NCI-H1105 (cell line): ENCODE measurements at regions not wholly inside any gene's neighbourhood (a gene's known extent, or its start where the extent isn't known, plus 50 kb on each side); places are given as distances from the start of the nearest gene placed in this dataset.
A peak's percentile ranks its signal among the peaks of the same experiment; 100 is the strongest.
"Not testable (repeated sequence)": the region's sequence is repeated elsewhere in the genome, so short reads cannot be mapped to it uniquely, and the experiment has no call there.

Source experiments
- DNase-seq: peaks from one replicate; lab custom pipeline; 2025; lab: John Stamatoyannopoulos, UW

DNA sequence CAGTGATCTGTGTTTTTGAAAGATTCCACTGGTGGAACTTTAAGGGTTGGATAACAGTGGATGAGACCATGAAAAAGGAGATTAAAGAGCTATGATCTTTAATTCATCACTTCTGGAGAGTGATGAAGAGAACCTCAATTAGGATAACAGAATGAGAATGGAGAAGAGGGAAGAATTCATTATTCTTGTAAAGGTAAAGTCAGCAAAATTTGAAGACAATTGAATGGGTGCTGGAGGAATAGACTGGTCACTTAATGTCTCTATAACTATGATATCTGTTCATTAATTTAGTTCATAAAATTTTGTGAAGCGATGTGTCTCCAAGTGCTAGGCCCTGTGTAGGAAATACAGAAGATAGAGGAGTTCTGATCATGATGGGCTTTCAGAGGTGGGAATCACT lies 1013.2 kb upstream of the FANCL start:
- no peak for DNase-seq

DNA sequence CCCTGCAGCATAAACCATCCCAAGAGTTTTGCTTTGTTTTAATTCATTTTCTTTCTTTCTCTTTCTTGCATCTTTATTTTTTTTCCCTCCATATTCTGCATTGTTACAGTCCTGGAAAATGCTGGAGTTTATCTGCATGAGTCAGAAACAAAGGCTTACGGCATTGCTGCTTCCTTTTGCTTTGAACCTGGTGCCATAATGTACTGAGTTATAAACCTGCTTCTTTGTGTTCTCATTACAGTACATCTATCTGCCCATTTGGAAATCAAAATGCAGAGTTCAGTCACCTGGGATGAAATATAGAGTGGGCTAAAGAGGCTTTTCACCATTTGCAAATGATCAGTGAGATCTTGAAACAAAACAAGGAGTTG lies 1009.2 kb upstream of the FANCL start:
- DNase-seq = no peak

DNA sequence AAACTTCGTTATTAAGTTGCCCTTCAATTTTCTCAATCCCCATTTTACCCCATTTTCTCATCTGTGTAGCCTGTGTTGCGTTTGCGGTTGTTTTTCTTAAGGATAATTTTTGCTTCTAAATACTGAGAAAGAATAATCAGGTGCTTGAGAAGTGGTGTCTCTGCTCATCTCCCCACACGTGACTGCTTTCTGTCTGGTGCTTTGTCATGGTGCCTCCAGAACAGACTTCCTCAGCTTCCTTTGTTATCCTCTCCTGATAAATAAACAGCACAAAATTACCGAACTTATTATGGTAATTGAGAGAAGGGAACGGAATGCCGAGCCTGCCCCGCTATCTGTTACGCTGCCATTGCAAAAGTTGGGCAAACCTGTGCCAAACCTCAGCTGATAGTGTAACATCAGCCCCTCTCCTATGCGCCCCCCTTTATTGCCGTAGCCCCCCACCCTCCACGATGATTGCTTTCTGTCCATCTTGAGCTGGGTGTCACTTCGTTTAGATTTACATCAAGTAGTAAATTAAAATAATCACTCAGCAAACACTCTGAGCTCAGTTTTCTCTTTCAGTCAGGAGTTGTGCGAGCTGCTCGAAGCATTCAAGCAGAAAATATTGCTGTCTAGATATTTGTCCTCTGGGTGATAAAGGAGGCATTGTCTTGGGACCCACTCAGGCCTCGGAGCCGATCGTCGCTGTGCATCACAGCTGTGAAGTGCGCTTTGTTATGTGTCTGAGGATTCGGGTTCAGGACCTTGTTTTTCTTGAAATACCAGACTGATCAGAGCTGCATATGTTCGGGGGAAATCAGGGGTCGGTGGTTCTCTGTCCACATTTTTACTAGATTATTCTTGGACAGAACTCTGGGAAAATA lies 1008.5 kb upstream of the FANCL start:
- DNase-seq = peak; percentile 45

DNA sequence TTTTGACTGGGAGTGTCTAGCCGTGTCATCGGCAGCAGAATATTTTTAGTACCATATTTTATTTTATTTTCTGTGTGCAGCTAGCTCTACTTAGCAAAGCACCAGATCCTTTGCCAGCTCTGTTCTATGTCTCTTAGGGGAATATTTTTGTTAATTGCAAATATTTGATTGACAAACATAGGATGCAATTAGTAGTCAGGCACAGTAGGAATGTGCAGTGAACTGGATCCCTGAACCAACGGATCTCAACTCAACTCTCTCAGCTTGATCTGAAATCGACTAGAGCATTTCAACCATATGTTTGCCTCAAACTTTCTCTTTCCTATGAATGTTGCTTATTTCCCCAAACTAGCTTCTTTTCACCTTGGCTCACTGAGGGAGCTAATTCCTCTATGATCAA lies 998.0 kb upstream of the FANCL start:
- DNase-seq = no peak

DNA sequence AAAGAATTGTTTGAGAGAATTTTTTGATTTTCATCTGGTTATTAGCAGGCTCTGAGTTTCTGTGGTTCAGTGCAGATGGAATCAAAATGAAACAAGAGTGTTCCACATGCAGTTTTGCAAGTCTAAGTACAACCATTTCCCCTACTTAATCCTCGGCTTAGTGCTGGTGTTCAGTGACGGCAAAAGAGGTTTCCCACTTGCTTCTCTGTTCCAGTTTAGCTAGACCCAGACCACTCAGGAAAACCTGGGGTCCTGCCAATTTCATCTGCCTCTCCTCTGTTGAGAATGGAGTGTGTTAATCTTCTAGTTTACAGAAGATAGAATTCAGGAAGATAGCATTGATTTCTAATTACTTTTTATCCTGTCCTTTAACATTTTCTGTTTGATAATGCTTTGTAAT lies 996.2 kb upstream of the FANCL start:
- DNase-seq = no peak

DNA sequence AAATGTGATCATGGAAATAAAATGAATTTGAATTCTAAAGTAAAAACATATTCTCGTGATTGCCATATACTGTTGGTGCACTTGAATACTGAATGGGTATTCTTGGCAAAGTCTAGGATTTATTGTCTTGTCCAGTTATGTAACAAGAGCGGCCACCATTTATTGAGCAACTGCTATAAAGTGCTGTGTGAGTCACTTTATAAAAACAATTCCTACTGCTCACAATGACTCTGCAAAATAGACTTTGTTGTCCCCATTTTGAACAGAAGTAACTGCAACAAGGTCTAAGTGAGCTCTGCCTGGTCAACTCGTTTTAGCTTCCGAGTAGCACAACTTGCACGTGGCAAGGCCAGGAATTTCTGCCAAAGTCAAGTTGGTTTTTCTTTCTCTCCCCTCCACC lies 995.6 kb upstream of the FANCL start:
- no peak for DNase-seq

DNA sequence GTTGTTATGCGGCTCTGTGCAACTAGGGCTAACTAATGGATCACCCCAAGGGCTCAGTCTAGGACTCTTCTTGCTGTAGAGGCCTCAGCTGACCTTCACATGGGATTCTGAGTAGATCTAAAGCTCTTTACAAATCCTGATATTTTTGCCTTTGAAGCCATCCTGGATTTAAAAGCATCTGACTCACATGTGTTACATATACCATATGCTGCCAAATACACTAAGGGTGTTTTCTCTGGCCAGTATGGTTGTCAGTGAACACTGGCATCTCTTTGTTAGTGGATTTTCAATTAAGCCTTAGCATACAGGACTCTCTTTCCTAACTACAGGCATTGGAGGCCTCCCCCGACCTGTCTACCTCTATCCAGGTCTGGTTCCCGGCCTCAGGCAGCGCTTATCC lies 992.8 kb upstream of the FANCL start:
- DNase-seq = no peak

DNA sequence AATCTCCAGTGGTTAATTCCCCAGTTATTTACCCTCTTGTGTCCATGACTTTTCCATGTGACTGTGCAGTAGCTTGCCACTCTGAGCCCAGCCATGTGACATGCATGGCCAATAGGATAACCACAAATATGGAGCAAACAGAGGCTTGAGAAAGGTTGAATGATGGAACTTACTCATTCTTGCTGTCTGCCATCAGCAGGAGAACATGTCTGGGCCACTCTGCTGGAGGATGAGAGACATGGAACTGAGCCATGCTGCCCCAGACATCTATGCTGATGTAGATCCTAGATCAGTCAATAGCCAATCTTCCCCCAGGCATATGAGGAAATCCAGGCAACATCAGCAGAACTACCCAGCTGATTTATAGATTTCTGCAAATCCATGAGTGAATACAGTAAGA lies 992.3 kb upstream of the FANCL start:
- DNase-seq = no peak

DNA sequence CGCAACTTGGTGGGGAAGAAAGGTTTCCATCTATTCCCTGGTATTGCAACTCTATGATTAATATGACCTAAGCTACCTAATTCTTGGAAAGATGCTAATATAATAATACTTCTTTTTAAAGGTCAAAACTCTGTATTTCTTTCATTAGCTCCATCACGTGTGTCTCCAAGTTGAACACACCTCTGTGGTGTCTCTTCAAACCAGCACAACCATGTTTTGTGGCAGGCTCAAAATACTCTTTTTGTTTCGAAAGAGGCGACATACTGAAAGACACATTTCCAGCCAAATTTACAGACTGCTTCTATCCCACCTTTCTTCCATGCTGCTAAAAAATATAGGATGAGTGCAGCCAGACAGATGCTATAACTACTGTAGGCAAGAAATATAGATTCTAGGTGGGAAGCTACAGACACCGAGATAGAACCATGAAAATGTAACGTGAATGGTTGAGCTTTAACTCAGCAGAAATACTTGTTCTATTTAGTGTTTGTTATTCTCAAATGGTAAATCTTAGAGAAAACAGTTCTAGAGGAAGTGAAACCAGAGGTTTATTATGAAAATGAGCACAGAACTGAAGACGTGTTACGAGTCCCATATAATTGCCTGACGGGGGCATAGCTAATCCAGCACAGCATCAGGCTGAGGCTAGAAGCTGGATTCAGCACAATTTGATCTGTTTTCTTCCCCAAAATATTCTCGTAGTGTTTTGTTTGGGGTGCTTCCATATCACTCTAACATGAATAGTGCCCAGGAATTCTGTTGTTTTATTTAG lies 991.5 kb upstream of the FANCL start:
- no peak for DNase-seq

DNA sequence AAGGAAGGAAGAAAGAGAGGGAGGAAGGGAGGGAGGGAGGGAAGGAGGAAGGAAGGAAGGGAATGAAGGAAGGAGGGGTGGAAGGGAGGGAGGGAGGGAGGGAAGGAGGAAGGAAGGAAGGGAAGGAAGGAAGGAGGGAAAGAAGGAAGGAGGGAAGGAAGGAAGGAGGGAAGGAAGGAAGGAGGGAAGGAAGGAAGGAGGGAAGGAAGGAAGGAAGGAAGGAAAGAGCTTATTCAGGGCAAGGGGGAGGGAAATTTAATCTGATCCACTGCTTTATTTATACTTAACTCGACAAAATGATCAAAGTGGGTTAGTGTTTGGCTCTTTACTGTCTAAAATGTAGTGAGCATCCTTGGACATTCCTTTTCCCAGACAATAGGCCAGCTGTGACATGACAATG lies 985.2 kb upstream of the FANCL start:
- DNase-seq = not testable (repeated sequence)

DNA sequence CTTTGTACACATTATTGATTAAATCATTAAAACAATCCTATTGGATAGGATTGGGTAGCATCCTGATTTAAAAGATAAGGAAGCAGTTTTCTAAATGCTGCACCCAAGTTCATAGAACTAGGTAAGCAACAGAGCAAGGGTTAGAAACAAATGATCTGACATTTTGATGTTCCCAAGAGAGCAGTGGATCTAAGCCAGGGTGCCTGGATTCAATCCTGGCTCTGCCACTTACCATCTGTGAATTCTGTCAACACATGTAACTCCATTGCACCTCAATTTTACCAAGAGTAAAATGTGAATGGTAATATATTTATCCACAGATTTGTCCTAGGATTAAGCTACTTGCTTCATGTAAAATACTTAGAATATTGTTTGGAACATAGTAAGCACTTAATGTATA lies 982.6 kb upstream of the FANCL start:
- DNase-seq = no peak

DNA sequence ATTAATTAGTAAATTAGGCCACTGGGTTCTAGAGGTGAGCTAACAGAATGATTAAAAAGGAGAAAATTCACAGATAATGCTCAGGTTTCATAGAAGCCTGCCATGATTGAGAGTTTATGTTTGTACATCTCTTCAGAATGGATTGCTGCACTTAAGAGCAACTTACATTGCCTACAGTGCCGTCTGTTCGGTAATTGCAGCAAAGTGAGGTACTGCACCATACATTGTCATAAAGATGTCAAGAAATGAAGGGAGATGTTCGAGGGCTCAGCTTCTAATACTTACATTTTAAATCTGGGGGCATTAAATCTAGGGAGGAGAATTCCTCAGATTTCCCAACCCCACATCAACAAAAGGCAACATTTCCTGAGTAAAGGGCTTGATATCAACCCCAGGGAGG lies 976.2 kb upstream of the FANCL start:
- no peak for DNase-seq

DNA sequence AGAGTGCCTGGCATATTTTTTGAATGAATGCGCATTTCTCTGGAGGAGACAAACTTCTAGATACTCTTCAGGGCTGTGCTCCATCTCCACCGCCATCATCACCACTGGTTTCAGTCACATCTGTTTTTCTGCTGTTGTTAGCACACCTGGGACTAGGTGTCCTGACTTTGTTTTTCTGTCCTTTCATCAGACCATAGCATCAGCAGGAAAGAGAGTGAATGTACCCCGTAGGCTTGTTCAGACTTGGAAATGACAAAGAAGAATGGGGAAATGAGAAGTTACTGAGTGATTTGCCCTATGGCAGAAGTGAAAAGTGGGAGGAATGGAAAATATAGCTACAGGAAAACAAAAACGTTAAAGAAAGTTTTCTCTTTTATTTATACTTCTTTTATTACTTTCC lies 965.2 kb upstream of the FANCL start:
- no peak for DNase-seq

DNA sequence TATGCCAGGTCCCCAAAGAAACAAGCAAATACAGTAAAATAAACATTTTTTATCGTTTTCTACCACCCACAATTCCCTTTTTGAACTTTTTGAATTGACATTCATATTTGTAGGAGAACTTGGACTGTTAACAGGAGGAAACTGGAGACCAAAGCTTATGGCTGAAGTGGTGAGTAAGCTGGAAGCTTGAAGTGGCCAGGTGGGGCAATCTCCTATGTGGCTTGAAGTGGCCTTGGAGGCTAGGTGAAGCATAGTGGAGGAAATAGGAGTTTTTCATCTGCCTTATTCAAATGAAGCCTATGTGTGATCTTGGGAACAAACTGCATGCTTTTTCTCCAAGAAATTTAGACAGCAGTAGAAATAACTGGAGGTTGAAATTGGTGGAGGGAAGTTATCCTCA lies 962.9 kb upstream of the FANCL start:
- DNase-seq = no peak

DNA sequence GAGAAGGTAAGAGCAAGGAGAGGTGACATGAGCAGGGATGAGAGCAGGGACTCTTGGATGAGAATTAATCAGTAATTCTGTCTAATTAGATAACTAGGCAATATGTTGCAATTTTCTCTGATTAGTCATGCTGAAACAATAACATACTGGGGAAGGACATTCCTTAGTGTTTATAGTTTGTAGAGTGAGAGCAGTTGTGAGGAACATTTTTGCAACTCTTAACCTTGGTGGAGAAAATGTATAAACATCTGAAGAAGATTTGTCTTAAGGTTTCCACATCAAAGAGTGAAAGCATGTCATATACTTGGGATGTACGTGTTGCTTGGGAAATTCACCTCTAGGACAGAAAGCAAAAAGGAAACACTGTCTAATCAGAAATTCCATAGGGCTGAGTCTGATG lies 955.4 kb upstream of the FANCL start:
- no peak for DNase-seq

DNA sequence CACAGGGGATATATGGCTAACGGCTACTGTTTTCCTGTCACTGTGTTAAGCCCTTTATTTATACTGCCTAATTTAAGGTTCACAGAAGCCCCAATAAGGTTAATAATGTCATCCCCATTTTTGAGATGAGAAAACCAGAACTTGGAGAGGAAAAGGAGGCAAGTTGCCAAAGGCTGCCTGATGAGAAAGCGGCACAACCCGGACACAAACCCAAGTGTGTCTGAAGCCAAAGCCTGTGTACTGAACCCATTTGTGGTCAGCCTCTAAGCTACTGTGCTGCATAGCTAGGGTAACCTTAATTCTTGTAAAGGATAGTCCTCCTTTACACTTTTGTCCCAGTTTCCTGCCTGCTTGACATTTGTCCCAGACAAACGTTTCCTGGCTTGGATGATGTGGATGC lies 954.7 kb upstream of the FANCL start:
- DNase-seq = no peak

DNA sequence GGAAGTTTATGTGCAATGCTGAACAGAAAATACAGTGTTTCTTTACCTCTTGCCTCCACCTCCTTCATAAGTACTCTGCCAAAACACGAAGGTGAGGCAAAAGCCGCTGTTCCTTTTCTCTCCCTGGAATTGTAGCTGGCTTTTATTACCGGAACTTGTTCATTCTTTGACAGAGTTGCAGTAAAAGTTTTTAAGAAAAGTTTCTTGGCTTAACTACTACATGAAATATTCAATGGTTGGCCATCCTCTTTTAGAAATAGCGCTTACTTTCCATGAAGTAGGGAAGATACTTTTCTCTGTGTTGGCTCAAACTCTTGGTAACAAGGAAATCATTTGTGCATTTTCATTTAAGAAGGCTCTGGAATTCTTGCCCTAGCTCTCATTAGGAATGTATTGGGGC lies 950.7 kb upstream of the FANCL start:
- DNase-seq = no peak

DNA sequence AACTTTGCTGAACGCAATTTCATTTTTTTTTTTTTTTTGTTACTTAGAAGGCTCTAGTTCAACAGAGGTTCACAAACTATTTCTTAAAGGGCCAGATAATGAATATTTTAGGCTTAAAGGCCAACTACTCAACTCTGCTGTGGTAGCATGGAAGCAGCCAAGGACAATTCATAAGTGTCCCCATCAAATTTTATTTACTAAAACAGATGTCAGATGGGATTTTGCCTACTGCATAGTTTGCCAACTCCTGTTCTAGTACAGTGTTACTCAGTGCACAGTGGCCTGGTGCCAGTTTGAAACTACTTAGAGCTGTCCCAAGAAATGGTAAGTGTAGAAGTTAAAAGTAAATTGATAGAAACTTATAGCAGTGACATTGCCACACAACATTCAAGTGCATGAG lies 949.4 kb upstream of the FANCL start:
- DNase-seq = no peak

DNA sequence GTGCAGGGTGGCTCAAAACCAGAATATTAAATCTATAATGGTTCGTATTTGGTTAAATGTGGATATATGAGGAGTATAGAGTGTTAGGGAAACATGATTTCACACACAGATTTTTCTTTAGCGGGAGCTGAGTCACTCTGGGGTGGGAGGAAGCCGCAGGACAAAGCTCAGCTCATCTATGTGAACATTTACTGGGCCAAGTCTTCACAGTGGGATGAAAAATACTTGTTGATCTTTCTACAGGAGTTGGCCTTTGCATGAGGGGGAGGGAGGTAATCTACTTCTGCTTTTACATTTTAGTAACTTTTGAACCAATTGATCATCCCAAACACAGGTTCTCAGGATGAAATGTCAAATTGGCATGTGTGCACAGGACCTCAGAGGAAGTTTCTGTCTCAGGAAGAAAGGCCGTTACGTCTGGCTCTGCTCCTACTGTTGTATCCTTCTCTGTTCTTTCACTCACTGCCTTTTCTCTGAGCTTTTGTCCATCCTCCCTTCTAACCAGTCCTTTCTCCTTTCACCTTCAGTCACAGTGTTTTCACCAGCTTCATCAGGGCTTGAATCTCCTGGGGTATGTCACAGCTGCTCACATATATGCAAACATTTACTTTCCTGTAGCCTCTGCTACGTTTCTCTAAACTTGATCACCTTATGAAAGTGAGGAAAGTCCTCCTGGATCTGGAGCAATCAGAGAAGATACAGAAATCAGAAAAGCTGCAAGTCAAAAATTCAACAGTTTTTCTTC lies 943.3 kb upstream of the FANCL start:
- no peak for DNase-seq

DNA sequence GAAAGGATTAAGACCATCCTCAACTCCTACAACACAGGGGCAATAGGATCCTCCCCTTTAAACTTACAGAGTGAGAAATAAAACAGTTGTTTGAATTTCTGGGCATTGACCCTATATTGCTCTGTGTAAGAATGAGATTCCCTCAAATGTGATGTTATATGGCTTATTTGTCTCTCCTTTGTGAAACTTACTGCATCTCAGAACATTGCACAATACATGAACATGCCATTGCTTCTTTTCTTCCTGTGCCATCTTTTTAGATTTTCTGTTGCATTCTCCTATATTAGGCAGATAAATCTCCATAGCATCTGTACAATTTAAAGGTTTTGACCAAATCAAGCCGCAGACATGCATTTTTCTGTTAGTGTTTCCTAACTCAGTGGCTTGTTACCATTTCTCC lies 941.9 kb upstream of the FANCL start:
- DNase-seq = no peak

DNA sequence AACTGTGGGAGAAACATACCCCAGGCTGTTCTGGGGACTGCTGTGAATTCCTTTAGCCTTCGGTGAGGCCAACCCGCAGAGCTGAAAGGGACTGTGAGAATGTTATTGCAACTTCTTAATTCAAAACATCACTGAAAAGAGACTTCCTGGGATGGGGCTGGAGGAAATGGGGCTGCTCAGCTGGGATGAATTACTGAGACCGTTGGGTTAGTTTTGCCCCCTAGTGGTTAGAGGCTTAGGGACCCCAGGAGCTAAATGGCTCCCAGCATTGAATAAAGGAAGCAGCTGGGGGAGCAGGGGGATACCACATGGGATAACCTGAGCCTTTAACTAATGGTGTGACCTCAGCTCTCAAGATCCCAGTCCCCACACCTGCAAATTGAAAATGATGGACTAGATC lies 941.1 kb upstream of the FANCL start:
- no peak for DNase-seq

DNA sequence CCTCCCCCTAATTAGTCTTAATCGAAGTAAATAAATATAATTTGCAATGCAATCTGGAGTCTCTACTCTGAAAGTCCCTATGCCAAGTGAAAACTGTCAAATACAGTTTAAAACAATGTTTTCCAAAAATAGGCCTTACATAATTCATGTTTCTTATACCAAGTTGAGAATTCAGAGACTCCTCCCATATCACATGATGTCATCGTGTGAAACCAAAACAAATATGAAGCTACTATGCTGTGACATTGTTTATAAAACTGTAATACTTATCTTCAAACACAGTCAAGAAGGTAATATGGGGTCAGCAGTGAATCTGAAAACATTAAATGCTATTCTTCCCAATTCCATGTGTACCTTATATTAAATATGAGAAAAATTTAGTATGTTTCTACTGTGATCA lies 940.2 kb upstream of the FANCL start:
- no peak for DNase-seq

DNA sequence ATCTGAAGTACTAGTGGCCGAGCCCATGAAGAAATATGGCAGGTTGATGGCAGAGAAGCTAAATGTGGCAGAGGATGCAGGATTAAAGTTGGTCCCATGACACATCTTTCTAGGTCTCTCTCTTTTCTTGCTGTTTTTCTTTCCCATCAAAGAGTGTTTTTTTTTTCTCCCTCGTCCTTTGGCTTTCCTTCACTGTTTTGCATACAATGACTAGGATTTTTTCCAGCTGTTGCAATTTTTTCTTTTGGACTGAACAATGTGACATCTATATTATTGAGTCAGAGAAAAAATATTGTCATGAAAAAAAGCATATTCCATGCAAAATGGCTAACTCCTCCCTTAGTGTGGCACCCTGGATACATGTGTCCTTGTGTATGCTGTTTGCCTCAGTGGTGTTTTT lies 939.5 kb upstream of the FANCL start:
- no peak for DNase-seq
